HepG2 (cell line): ENCODE measurements at regions not wholly inside any gene's neighbourhood (a gene's known extent, or its start where the extent isn't known, plus 50 kb on each side); places are given as distances from the start of the nearest gene placed in this dataset.

ENCODE experiments used
- EZH2 ChIP-seq: conservative IDR thresholded peaks from 2 replicates; pipeline ENCODE4 v1.6.1; 2012; ENCODE audit warnings: mild to moderate bottlenecking, low read depth, low read length, moderate library complexity
- NFE2L1 ChIP-seq: sonication (generic); formaldehyde crosslinking; IDR thresholded peaks from 2 replicates; pipeline ENCODE4 v1.4.0; 2020; ENCODE audit warnings: missing genetic modification reagents, mild to moderate bottlenecking, borderline replicate concordance
- PHF8 ChIP-seq: sonication (generic); formaldehyde crosslinking; IDR thresholded peaks from 2 replicates; pipeline ENCODE4 v1.5.0; 2020; ENCODE audit warnings: missing genetic modification reagents
- TCF12 ChIP-seq, 2 experiments: fragments of 450-650 bp in 1 of 2; sonication (generic) in 1 of 2; formaldehyde crosslinking in 1 of 2; IDR thresholded peaks; 2 replicates each; pipeline versions ENCODE4 v1.6.1 to v1.8.0; 2017 to 2022; ENCODE audit warnings: antibody characterized with exemption in 1 of 2, mild to moderate bottlenecking in 1 of 2, missing genetic modification reagents in 1 of 2, moderate library complexity in 1 of 2
- TP53 ChIP-seq: sonication (generic); formaldehyde crosslinking; conservative IDR thresholded peaks from 2 replicates; pipeline ENCODE4 v1.4.0; 2020; ENCODE audit warnings: missing genetic modification reagents
- ZNF281 ChIP-seq: sonication (generic); formaldehyde crosslinking; IDR thresholded peaks from 2 replicates; pipeline ENCODE4 v1.4.0; 2020; ENCODE audit warnings: missing genetic modification reagents, borderline replicate concordance
- ZNF30 ChIP-seq: sonication (generic); formaldehyde crosslinking; IDR thresholded peaks from 2 replicates; pipeline ENCODE4 v1.5.0; 2020; ENCODE audit warnings: mild to moderate bottlenecking, missing genetic modification reagents
- TF ChIP-seq, protein P1 (sequence below): sonication (generic); formaldehyde crosslinking; IDR thresholded peaks from 2 replicates; pipeline ENCODE4 v1.5.0; 2020; ENCODE audit warnings: mild to moderate bottlenecking, missing genetic modification reagents, moderate library complexity

- TF ChIP-seq NFE2L1 (CRISPR knock-in tag) (no peak), ZNF30 (CRISPR knock-in tag) (no peak), PHF8 (CRISPR knock-in tag) (no peak), EZH2 (no peak), TCF12 (IDR thresholded peaks at IDR 0.05) (no peak), TCF12 (CRISPR knock-in tag; IDR thresholded peaks at IDR 0.05) (no peak), TP53 (CRISPR knock-in tag) (no peak), ZNF281 (CRISPR knock-in tag) (no peak)
- TF ChIP-seq, protein P1, sequence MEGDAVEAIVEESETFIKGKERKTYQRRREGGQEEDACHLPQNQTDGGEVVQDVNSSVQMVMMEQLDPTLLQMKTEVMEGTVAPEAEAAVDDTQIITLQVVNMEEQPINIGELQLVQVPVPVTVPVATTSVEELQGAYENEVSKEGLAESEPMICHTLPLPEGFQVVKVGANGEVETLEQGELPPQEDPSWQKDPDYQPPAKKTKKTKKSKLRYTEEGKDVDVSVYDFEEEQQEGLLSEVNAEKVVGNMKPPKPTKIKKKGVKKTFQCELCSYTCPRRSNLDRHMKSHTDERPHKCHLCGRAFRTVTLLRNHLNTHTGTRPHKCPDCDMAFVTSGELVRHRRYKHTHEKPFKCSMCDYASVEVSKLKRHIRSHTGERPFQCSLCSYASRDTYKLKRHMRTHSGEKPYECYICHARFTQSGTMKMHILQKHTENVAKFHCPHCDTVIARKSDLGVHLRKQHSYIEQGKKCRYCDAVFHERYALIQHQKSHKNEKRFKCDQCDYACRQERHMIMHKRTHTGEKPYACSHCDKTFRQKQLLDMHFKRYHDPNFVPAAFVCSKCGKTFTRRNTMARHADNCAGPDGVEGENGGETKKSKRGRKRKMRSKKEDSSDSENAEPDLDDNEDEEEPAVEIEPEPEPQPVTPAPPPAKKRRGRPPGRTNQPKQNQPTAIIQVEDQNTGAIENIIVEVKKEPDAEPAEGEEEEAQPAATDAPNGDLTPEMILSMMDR, result no peak
Measured at GRCh38 chr9:89920951-89921350, 316.1 kb downstream of the GADD45G start.
